CD4-positive, alpha-beta T cell treated with Interleukin-6 at 100 ng/mL for 8 hours (primary cell): ENCODE measurements at regions not wholly inside any gene's neighbourhood (a gene's known extent, or its start where the extent isn't known, plus 50 kb on each side); places are given as distances from the start of the nearest gene placed in this dataset.
"Not testable (repeated sequence)": the region's sequence is repeated elsewhere in the genome, so short reads cannot be mapped to it uniquely, and the experiment has no call there.

ENCODE experiments used
- DNase-seq: peaks from one replicate; pipeline ENCODE4 v3.0.0-alpha.2; 2020; ENCODE audit warnings: mixed read lengths, low spot score

GRCh38 chr6:8905757-8906156 is 470.4 kb upstream of the SLC35B3 start:
- DNase-seq: no peak

GRCh38 chr6:8904754-8905153 is 469.4 kb upstream of the SLC35B3 start:
- no peak for DNase-seq

- no peak for DNase-seq
These were observed 464.7 kb upstream of the SLC35B3 start for GRCh38 chr6:8900056-8900455.

GRCh38 chr6:8889514-8889913 is 454.2 kb upstream of the SLC35B3 start:
- no peak for DNase-seq

- no peak for DNase-seq
These were observed 453.1 kb upstream of the SLC35B3 start for GRCh38 chr6:8888468-8888867.

- no peak for DNase-seq
These were observed 446.3 kb upstream of the SLC35B3 start for GRCh38 chr6:8881663-8882062.

- no peak for DNase-seq
These were observed 444.0 kb upstream of the SLC35B3 start for GRCh38 chr6:8879334-8879733.

- no peak for DNase-seq
These were observed 440.6 kb upstream of the SLC35B3 start for GRCh38 chr6:8875986-8876385.

- DNase-seq: no peak
These were observed 437.2 kb upstream of the SLC35B3 start for GRCh38 chr6:8872589-8872988.

- DNase-seq: no peak
These were observed 430.1 kb upstream of the SLC35B3 start for GRCh38 chr6:8865451-8865850.

GRCh38 chr6:8860671-8861070 is 425.3 kb upstream of the SLC35B3 start:
- no peak for DNase-seq

- no peak for DNase-seq
These were observed 424.2 kb upstream of the SLC35B3 start for GRCh38 chr6:8859501-8859900.

- DNase-seq: no peak
These were observed 423.5 kb upstream of the SLC35B3 start for GRCh38 chr6:8858854-8859331.

GRCh38 chr6:8857160-8857559 is 421.8 kb upstream of the SLC35B3 start:
- no peak for DNase-seq

GRCh38 chr6:8855411-8855810 is 420.1 kb upstream of the SLC35B3 start:
- DNase-seq: no peak

GRCh38 chr6:8852332-8852731 is 417.0 kb upstream of the SLC35B3 start:
- no peak for DNase-seq

- DNase-seq: not testable (repeated sequence)
These were observed 411.3 kb upstream of the SLC35B3 start for GRCh38 chr6:8846680-8847079.

- DNase-seq: no peak
These were observed 410.3 kb upstream of the SLC35B3 start for GRCh38 chr6:8845690-8846089.

- no peak for DNase-seq
These were observed 409.6 kb upstream of the SLC35B3 start for GRCh38 chr6:8844968-8845367.

- no peak for DNase-seq
These were observed 404.3 kb upstream of the SLC35B3 start for GRCh38 chr6:8839626-8840025.

GRCh38 chr6:8837343-8837742 is 402.0 kb upstream of the SLC35B3 start:
- no peak for DNase-seq

- DNase-seq: not testable (repeated sequence)
These were observed 397.4 kb upstream of the SLC35B3 start for GRCh38 chr6:8832695-8833094.

- no peak for DNase-seq
These were observed 396.2 kb upstream of the SLC35B3 start for GRCh38 chr6:8831366-8832152.

- DNase-seq: no peak
These were observed 395.4 kb upstream of the SLC35B3 start for GRCh38 chr6:8830794-8831193.
